HG02588 (cell line): ENCODE measurements at regions not wholly inside any gene's neighbourhood (a gene's known extent, or its start where the extent isn't known, plus 50 kb on each side); places are given as distances from the start of the nearest gene placed in this dataset.

Experiments used
- ATAC-seq: cut with Tn5 transposase; IDR thresholded peaks from one replicate; pipeline ENCODE4 v1.9.1; 2021; ENCODE audit warnings: mild to moderate bottlenecking, moderate library complexity; ENCODE audit not compliant: unreplicated experiment

- ATAC-seq, result no peak
Observed at GRCh38 chr4:138086611-138087041, 155.5 kb downstream of the SLC7A11 start.

- no peak for ATAC-seq
Observed at GRCh38 chr4:138085736-138086305, 156.3 kb downstream of the SLC7A11 start.

DNA sequence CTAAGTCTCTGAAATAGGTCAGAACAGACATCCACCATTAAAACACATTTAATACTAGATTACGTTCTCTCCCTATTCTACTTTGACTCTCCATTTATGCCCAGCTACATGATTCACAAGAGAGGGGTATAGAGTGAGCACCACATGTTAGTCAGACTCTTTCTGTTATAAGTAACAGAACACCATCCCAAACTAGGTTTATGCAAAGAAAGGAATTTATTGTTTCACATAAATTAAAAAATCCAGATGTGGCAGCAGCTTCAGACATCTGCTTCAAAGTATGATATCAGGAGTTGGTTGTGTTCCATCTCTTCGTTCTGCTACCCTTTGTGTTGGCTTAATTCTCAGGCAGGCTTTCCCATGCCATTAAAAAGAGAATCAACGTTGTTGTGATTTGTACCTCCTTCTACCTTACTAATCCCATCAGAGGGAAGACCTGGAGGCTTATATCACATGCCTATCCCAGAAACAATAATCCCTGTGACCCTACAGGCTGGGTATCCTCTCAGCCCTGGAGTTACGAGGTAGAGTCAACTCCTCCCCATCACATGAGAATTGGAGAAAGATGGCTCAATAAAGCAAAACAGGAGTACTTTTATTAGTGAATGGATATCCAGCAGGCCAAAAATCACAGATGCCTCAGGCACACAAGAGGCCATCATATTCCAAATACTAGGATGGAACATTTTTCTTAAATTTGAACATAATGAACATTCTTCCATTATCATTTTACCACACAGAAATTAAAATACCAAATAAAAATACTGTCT is 163.2 kb downstream of the SLC7A11 start:
- no peak for ATAC-seq

- ATAC-seq, result no peak
Observed at GRCh38 chr4:138078253-138078652, 163.9 kb downstream of the SLC7A11 start.

DNA sequence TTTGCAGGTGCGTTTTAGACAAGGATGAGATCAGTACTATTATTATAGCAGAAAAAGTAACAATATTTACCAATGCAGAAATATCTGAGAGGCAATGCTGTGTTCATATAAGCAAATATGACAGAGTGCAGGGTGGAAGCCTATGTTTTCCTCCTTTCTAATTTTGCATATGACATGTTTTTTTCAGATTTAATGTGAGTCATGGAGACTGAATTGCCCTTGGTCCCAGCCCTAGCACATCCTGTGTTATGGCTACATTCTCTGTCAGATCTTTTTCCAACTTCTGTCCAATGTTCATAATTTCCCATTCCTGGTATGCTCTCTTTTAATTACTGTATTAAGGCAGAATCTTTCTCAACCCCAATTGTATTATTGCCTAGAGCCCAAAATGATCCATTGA is 165.6 kb downstream of the SLC7A11 start:
- ATAC-seq, result no peak

GRCh38 chr4:138070816-138071215 is 171.3 kb downstream of the SLC7A11 start:
- ATAC-seq, result no peak

DNA sequence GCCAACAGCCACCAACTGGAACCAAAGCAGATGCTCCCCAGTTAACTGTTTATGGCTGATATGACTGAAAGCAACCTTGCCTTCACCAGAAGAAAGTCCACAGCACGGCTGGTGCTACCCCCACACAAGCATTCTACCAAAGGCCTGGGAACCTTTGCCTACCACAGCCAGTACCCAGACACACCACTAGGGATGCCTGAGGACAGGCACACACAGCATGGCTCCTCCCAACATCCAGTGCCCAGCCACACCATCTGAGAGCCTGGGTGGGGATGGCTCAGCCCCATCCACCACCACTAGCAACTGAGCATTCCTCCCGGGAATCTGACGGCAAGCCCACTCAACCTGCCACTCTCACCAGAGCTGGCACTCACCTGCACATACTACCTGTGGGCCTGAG is 178.6 kb downstream of the SLC7A11 start:
- ATAC-seq, result no peak

GRCh38 chr4:138062929-138063328 is 179.2 kb downstream of the SLC7A11 start:
- ATAC-seq, result no peak

DNA sequence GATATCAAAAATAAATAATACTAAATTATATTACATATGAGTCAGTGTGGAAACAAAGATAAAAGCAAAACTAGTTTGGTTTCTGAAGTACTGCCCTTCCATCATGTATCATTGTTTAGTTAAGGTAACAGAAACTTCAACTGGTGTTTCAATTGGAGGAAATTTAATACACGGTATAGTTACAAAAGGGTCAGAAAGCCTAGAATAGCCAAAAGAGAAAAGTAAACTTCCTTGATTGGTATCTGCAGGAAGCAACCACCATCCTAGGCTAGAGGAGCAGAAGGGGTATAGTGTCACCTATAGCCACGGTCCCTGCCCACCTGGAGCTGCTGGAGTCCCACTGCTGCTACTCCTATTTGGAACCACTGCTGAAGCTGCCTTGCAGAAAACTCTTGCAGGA is 185.6 kb downstream of the SLC7A11 start:
- no peak for ATAC-seq

DNA sequence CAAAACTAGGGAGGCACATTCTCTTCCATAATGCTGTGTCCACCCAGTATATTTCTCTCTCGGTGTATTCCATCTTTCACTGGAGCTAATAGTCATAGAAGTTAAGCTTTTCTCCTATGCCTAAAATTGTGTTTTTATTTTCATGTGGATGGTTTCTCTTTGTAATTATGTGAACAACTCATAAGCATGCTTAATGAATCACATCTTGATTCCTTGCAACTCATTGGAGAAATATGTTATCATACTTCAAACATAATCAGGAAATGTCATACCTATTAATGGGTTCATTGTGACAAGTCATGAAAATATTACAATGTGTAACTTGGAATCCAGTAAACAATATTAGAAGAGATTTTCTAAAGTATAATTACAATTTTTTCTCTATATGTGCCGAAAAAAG is 186.3 kb downstream of the SLC7A11 start:
- ATAC-seq, result no peak

DNA sequence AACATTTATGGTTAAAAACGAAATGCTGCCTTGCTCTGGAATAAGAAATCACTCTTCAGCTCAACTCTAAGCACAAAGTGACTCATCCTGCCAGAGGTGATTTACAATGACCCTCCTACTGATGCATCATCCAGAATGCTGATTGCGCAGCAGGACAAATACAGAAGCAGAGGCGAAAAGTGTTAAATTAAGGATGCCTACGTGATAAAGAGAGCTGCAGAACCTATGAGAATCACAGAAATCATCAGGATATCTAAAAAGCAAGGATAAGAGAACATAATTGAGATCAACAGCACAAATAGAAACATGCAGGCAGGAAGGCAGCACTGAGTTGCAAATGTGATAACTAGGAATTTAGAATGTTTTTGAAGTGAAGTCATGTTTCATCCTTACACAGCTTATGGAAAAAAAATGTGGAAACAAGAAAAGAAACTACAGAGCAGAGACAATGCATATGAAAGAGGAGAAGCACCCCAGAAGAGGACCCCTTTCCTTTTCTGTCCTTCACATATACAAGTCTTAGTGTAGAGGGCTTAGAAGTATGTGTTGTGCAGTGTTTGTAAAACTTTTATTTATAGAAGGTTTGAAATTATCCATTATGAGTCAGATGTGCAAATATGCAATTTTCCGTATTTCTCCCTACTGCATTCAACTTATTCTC is 188.4 kb downstream of the SLC7A11 start:
- ATAC-seq, result no peak

DNA sequence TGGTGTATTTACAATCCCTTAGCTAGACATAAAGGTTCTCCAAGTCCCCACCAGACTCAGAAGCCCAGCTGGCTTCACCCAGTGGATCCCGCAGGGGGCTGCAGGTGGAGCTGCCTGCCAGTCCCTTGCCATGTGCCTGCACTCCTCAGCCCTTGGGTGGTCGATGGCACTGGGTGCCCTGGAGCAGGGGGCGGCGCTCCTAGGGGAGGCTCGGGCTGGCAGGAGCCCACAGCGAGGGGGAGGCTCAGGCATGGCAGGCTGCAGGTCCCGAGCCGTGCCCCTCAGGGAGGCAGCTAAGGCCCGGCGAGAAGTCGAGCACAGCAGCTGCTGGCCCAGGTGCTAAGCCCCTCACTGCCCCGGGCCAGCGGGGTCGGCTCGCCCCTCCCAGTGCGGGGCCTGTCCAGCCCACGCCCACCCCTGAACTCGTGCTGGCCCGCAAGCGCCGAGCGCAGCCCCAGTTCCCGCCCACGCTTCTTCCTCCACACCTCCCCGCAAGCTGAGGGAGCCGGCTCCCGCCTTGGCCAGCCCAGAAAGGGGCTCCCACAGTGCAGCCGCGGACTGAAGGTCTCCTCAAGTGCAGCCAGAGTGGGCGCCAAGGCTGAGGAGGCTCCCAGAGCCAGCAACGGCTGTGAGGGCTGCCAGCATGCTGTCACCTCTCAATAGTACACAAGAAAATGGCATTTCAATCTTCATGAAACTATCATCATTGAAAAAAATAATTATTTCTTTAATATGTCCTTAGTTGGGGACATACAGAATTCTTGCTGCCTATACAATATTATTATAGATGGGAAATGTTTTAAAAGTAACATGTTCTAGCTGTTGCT is 189.1 kb downstream of the SLC7A11 start:
- no peak for ATAC-seq

GRCh38 chr4:138051157-138051556 is 191.0 kb downstream of the SLC7A11 start:
- ATAC-seq, result no peak

GRCh38 chr4:138050601-138051000 is 191.5 kb downstream of the SLC7A11 start:
- ATAC-seq, result no peak

GRCh38 chr4:138049355-138049754 is 192.8 kb downstream of the SLC7A11 start:
- no peak for ATAC-seq

GRCh38 chr4:138047290-138047689 is 194.9 kb downstream of the SLC7A11 start:
- no peak for ATAC-seq

- ATAC-seq, result no peak
Observed at GRCh38 chr4:138045036-138045435, 197.1 kb downstream of the SLC7A11 start.

GRCh38 chr4:138039010-138039409 is 203.1 kb downstream of the SLC7A11 start:
- ATAC-seq, result no peak

- no peak for ATAC-seq
Observed at GRCh38 chr4:138037696-138038095, 204.5 kb downstream of the SLC7A11 start.

DNA sequence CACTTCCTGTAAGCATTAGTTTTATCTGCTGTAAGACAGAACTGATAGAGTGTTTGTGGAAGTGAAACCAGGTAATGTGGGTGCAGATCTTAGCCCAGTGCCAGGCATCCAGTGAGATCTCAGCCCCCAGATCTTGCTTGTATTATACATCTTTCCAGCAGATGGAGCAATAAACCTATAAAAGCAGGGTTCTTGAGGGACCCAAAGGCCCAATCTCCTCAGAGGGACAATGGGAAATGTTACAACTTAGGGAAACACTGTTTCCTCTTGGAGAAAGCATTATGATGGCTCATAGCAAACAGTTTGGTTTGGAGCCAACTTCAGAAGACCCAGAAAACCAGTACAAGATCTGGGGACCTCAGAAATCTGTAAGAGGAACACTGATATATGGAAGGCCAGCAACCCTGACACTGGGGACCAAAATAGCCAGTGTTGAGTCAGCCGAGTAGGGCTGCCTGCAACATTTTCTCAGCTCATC is 206.3 kb downstream of the SLC7A11 start:
- peak; percentile 100 for ATAC-seq

DNA sequence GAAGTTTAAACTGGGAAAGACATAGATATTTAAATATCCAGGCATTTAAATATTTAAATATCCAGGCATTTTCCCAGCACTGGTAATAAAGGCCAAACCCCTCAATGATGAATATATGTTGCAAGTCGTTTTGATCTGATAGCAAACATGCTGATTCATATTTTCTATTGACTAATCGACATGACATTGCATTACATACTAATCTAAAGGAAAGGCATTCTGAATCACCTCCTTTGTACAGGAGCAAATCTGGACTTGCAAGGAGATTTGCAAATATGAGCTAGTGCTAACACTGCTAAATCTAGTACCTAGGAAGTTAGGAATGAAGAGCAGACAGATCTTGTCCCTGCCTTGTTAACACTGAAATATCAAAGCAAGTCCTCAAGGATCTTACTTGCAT is 207.3 kb downstream of the SLC7A11 start:
- no peak for ATAC-seq
